ENCODE measurements at regions not wholly inside any gene's neighbourhood (a gene's known extent, or its start where the extent isn't known, plus 50 kb on each side); places are given as distances from the start of the nearest gene placed in this dataset.
"Not testable (repeated sequence)": the region's sequence is repeated elsewhere in the genome, so short reads cannot be mapped to it uniquely, and the experiment has no call there.

- no peak for DNase-seq
These were observed 614.2 kb upstream of the CITED2 start for GRCh38 chr6:139988685-139989084.

GRCh38 chr6:139987091-139987490, 612.6 kb upstream of the CITED2 start:
- no peak for DNase-seq

- no peak for DNase-seq
These were observed 610.9 kb upstream of the CITED2 start for GRCh38 chr6:139985236-139985815.

- DNase-seq: no peak
These were observed 609.9 kb upstream of the CITED2 start for GRCh38 chr6:139984317-139984716.

DNA sequence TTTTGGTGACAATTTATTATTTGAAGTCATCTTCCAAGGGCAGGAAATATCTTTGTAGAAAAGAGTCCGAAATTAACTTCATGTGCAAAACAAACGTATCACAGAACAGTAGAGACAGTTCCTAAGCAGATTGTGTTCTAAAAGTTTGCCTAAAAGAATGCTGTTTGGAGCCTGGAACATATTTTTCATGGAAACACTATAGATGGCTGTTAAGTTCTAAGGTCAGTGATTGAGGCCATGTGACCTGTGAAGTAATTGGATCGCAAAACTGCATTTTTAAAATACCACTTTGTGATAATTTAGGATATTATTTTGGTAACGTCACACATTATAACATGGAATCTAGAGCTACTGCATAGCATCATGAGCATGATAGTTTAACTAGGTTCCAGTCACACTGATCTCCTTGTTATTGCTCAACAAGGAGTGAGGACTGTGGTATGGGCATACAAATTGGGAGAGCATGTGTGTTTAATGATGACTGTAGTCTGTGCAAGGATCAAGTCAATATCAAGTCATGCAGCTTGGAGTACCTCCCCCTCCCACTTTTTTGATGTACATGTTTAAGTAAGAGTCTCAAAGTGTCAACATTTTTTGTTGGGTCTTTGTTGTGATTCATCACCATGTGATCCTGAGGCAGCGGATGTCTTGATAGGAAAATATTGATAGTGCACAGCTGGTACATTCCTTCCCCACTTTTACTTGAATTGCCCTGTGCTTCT, 609.3 kb upstream of the CITED2 start:
- no peak for DNase-seq

DNA sequence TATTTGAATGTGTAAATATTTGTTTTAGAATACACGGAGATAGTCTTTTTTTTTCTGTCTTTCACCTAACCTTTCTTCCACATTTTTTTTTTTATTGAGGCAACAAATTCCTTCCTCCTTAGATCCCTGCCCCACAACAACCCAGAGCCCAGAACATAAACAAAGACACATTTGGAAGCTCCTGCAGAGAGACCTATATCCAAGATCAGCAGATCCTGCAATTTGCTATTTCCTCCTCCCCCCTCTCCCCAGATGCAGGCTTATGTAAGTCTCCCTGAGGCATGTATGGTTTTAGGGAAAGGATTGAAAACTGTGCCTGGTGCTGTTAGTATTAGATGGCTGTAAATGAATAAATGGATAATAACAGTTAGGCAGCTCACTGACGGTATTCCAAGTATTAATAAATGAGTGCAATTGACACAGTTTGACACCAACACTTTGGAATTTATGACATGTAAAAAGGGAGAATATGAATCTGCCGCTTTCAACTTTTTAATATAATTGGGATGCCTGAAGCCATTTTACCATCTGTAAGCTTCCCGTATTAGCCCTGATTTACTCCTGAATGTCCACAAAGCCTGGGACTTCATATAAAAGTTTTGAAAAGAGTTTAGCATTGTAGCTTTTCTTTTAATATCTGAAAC, 608.3 kb upstream of the CITED2 start:
- no peak for DNase-seq

DNA sequence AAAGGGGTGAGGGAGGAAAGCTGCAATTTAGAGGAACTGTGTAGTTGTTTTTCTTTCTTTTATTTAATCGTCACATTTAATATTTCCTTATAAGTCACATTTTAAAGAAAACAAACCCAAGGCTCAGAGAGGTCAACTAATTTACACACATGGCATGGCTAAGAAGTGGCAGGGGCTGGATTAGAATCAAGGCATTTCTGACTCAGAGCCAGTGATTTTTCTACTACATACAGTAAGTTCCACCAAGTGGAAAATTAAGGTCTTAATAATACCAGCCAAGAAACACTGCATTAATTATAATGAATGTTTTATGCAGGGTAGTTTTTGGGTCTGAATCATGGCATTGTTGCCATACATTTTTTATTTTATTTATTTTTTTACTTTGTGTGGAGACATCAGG, 607.7 kb upstream of the CITED2 start:
- no peak for DNase-seq

DNA sequence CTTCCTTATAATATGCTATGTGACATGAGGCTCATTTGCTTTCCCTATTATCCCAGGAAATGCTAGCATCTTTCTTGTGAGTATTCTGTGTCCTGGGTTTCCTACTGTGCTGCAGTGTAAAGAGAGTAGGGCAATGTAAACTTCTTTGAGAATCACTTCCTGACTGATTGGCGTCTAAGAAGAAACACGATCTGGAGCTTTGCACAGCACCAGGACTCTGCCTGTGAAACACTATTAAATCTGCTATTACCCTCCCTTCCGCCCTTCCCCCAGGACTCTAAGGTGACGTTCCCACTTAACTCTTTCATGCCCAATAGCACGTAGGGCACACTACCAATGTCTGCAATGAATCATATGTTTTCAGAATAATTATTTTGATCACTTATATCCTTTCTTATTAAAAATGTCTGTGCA, 607.3 kb upstream of the CITED2 start:
- DNase-seq: no peak

DNA sequence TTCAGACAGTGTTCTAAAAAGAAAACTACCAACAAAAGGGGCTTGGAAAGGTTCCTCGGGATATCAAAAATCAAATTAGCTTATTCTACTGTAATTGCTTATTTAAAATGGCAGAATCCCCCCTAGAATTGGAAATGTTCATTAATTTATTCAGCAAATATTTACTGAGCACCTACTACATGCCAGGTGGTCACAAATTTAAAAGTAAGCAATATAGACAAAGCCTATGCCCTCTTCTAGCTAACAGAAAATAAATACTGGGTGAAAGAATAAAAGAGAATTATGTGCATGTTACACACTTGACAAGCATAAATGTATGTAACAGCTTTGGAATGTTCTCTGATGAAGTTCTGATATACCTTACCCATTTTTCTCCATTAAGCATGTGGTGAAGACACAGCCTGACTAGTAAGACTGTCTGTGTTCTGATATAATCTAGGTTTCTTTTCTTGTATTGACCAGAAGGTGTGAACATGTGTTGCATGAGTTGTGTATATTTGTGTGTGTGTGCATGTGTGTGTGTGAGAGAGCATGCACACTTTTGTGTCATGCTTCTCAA, 606.7 kb upstream of the CITED2 start:
- DNase-seq: no peak

DNA sequence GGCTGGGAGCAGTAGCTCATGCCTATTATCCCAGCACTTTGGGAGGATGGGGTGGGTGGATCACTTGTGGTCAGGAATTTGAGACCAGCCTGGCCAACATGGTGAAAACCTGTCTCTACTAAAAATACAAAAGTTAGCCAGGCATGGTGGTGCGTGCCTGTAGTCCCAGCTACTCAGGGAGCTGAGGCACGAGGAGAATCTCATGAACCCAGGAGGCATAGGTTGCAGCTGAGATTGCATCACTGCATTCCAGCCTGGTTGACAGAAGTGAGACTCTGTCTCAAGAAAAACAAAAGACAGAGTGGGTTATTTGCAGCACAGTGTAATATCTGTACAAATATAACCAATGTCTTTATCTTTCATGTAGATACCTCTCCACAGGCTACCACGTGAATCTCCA, 606.2 kb upstream of the CITED2 start:
- DNase-seq: not testable (repeated sequence)

GRCh38 chr6:139979021-139979725, 604.7 kb upstream of the CITED2 start:
- no peak for DNase-seq

DNA sequence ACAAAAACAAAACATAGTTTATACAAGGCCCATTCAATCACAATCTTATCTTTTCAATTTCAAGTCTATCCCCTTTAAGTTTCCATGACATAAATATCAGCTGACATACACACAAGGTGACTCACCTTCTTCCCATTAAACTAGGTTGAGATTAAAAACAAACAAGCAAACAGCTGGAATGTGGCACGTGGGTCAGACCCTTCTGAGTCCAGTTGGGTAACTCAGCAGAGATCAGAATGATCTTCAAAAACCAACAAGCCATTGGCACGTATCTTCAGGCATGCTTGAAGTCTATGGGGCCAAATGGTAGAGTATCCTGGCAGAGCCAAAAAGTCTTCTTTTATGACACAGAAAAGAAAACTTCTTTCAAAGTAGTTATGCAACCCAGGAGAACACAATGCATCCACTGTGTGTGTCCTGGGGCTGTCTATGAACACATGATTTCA, 603.5 kb upstream of the CITED2 start:
- DNase-seq: no peak

DNA sequence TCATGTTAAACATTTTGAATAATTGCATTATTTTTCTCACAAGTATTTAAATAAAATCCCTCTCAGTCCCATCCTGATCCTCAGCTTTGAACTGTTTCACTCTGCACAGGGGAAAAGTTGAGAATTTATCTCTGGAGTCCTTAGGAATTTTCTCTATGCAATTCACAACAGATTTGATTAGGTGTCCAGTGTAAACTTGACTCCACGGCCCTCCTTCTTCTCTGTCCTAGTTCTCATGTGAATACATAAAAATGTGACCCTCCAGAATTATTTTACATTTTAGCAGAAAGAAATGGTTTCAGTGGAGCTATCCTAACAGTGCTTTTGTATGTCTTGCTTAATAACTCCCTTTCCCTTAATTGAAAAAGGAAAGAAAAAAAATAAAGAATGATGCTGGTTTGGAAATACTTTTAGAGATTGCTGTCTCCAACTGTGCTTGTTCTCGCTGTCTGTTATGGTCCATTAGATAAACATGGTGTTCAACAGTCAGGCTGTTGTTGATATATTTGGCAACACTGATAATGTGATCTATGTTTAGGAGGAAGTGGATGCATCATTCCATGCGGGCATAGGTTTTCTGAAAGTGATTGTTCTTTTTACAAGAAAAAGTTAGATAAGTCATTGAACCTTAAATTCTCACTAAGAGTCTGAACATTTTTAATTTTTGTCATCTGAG, 599.4 kb upstream of the CITED2 start:
- DNase-seq: no peak

DNA sequence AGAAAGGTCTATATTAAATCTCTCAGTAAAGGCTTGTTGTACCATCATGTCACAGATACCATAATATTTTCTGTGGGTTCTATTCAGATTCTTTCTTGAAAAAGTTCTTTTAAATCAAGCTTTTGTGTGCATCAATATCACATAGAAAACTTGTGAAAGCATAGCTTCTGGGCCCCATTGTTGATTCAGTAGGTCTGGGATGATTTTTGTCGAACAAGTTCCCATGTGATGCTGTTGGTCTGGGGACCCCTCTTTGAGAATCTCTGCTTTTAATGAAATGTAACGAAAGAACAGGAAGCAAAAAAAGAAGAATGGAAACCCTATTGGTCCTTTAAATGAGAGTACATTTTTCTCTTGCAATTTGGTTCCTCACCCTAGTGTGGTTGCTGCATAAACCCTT, 597.7 kb upstream of the CITED2 start:
- no peak for DNase-seq

GRCh38 chr6:139970591-139970991, 596.1 kb upstream of the CITED2 start:
- DNase-seq: no peak

DNA sequence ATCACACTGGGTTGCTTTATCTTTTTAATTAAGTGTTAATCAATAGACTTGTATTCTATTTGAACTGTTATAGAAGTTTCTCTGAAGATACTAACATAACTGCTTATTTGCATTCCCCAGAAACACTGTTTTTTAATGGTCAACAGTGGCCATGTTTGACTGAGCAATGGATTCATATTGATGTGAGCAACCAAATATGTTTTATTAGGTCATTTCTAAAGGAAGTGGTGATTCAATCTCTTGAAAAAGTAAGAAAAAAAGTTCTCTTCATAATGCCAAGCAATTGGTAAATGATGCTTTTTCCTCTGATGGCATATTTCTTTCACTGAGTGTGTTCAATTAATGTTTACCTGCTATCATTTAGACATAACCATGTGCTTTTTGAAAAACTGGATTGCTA, 593.0 kb upstream of the CITED2 start:
- no peak for DNase-seq

- no peak for DNase-seq
These were observed 590.9 kb upstream of the CITED2 start for GRCh38 chr6:139965393-139965792.

- DNase-seq: no peak
These were observed 590.3 kb upstream of the CITED2 start for GRCh38 chr6:139964737-139965136.

- DNase-seq: no peak
These were observed 588.4 kb upstream of the CITED2 start for GRCh38 chr6:139962654-139963347.

DNA sequence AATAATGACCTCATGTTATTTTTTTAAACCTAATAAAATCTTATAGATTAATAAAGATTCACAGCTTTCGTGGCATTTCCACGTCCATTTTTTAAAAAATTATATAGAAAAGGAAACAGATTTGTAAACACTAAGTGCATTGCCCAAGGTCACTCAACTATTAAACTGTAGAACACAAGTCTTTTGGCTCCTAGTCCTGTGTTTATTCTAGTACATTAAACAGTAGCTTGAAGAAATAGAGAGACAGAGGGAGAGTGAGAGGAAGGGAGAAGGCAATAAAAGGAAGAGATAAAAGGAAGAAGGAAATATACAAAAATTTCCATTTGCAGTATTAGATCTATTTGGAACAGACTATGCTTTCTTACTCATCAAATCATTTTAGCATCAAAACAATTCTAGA, 586.7 kb upstream of the CITED2 start:
- DNase-seq: no peak

DNA sequence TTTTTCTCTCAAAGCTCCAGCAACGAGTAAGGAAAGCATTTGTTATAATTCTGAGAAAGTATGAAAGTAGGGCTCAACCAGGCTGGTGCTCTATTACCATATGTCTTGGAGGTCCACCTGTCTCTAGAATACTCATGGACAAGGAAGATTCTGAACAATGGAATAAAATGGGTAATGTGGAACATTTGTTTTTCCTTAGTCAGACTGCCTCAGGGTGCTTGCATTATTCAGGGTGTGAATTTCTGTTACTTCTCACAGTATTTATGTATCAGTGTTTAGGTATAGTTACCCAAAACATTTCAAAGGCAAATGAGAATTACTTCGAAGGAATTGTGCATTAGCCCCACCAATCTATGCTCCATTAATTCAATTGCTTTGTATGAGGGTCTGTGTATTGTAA, 586.2 kb upstream of the CITED2 start:
- DNase-seq: no peak
